ENCODE measurements at regions not wholly inside any gene's neighbourhood (a gene's known extent, or its start where the extent isn't known, plus 50 kb on each side); places are given as distances from the start of the nearest gene placed in this dataset.

- TF ChIP-seq POLR2AphosphoS5 (IDR thresholded peaks at IDR 0.05) (no peak), POLR2A (IDR thresholded peaks at IDR 0.05) (no peak), EP300 (IDR thresholded peaks at IDR 0.05) (no peak)
- TF ChIP-seq, protein P1, sequence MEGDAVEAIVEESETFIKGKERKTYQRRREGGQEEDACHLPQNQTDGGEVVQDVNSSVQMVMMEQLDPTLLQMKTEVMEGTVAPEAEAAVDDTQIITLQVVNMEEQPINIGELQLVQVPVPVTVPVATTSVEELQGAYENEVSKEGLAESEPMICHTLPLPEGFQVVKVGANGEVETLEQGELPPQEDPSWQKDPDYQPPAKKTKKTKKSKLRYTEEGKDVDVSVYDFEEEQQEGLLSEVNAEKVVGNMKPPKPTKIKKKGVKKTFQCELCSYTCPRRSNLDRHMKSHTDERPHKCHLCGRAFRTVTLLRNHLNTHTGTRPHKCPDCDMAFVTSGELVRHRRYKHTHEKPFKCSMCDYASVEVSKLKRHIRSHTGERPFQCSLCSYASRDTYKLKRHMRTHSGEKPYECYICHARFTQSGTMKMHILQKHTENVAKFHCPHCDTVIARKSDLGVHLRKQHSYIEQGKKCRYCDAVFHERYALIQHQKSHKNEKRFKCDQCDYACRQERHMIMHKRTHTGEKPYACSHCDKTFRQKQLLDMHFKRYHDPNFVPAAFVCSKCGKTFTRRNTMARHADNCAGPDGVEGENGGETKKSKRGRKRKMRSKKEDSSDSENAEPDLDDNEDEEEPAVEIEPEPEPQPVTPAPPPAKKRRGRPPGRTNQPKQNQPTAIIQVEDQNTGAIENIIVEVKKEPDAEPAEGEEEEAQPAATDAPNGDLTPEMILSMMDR (IDR thresholded peaks at IDR 0.05), result no peak
- H3K4me1 ChIP-seq, result no peaks in the 10 kb centered on the region
- no peaks in the 10 kb centered on the region for H3K36me3 ChIP-seq
- H3K9me3 ChIP-seq, result no peaks in the 10 kb centered on the region
- no peak overlapping the region for H3K4me3 ChIP-seq
- no peaks in the 10 kb centered on the region for H3K27me3 ChIP-seq
- intact Hi-C loops (cut with DNase I), result no loop called here
- 93% methylated on average over 3 of the region's 3 CpGs for WGBS, 2 donors
- no peak overlapping the region for H3K27ac ChIP-seq
- no peak for DNase-seq
Measured at GRCh38 chr1:173113015-173113741, 62.4 kb upstream of the TNFSF18 start.

DNA sequence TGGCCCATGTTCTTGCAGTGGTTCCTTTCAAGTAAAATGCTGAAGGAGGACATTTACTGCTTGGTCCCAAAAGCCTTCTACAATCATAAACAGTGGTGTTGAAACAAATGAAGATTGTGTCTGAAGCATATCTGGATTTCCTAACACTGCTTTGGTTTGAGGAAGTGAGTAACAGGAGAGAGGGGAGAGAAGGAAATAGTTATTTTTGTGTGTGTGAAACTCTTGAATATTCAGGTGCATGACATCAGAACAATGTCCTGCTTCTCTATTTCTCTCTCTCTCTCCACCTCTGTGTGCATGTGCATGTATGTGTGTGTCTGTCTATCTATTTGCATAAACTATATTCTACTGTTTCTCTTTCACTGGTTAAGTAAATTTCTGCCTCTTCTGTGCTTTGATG is 61.4 kb upstream of the TNFSF18 start:
- no peak for TF ChIP-seq POLR2A (IDR thresholded peaks at IDR 0.05)
- TF ChIP-seq, protein P1 (IDR thresholded peaks at IDR 0.05), result no peak
- no peak for TF ChIP-seq POLR2AphosphoS5 (IDR thresholded peaks at IDR 0.05)
- TF ChIP-seq EP300 (IDR thresholded peaks at IDR 0.05), result no peak
- DNase-seq, result no peak
- Histone ChIP-seq H3K4me1 (no peaks in the 10 kb centered on the region), H3K27me3 (no peaks in the 10 kb centered on the region), H3K4me3 (no peak overlapping the region), H3K27ac (no peak overlapping the region), H3K36me3 (no peaks in the 10 kb centered on the region), H3K9me3 (no peaks in the 10 kb centered on the region)
- intact Hi-C loops (cut with DNase I), result no loop called here

DNA sequence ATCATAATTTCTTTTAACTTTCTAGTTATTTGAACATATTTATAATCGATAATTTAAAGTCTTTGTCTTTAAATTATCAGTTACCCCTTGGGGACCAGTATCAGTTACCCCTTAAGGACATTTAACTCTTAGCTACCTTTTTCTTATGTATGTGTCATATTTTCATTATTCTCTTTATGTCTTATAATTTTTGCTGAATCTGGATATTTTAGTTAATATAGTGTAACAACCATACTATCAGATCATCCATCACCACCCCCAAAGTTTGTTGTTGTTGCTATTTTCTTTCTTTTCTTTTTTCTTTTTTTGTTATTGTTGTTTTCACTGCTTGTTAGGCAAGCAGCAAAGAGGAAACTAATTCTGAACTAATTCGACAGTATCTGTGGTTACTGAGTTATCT is 57.0 kb upstream of the TNFSF18 start:
- no peak for DNase-seq
- no peaks in the 10 kb centered on the region for H3K4me1 ChIP-seq
- no peaks in the 10 kb centered on the region for H3K36me3 ChIP-seq
- H3K27ac ChIP-seq, result no peak overlapping the region
- 84 to 90% methylated on average over 2 of the region's 2 CpGs for WGBS, 2 donors
- no peak for TF ChIP-seq EP300 (IDR thresholded peaks at IDR 0.05)
- TF ChIP-seq POLR2AphosphoS5 (IDR thresholded peaks at IDR 0.05), result no peak
- TF ChIP-seq, protein P1 (IDR thresholded peaks at IDR 0.05), result no peak
- peaks cover 0 to 10% (median 0%) of the 10 kb centered on the region in 4 donors for H3K9me3 ChIP-seq
- no peaks in the 10 kb centered on the region for H3K27me3 ChIP-seq
- no peak overlapping the region for H3K4me3 ChIP-seq
- intact Hi-C loops (cut with DNase I), result no loop called here

- DNase-seq, result no peak
- WGBS, 2 donors, result 96 to 99% methylated on average over 2 of the region's 2 CpGs
Measured at GRCh38 chr1:173103006-173103405, 52.3 kb upstream of the TNFSF18 start.

More at GRCh38 chr1:173103006-173103405, 52.3 kb upstream of the TNFSF18 start:
- H3K27me3 ChIP-seq, result no peaks in the 10 kb centered on the region
- peaks cover 0 to 10% (median 0%) of the 10 kb centered on the region in 4 donors for H3K9me3 ChIP-seq
- no peak overlapping the region for H3K27ac ChIP-seq
- H3K4me1 ChIP-seq, result no peaks in the 10 kb centered on the region
- H3K4me3 ChIP-seq, result no peak overlapping the region
- H3K36me3 ChIP-seq, result no peaks in the 10 kb centered on the region
- TF ChIP-seq POLR2A (IDR thresholded peaks at IDR 0.05) (no peak), POLR2AphosphoS5 (IDR thresholded peaks at IDR 0.05) (no peak), EP300 (IDR thresholded peaks at IDR 0.05) (no peak)
- TF ChIP-seq, protein P1 (IDR thresholded peaks at IDR 0.05), result no peak
- intact Hi-C loops (cut with DNase I), result no loop called here
